ENCODE measurements at regions not wholly inside any gene's neighbourhood (a gene's known extent, or its start where the extent isn't known, plus 50 kb on each side); places are given as distances from the start of the nearest gene placed in this dataset.
A peak's percentile ranks its signal among the peaks of the same experiment; 100 is the strongest.

GRCh38 chr12:45102818-45103217, 51.9 kb upstream of the DBX2 start:
- no peak for DNase-seq

- DNase-seq, result no peak
Measured at GRCh38 chr12:45105996-45106395, 55.1 kb upstream of the DBX2 start.

DNA sequence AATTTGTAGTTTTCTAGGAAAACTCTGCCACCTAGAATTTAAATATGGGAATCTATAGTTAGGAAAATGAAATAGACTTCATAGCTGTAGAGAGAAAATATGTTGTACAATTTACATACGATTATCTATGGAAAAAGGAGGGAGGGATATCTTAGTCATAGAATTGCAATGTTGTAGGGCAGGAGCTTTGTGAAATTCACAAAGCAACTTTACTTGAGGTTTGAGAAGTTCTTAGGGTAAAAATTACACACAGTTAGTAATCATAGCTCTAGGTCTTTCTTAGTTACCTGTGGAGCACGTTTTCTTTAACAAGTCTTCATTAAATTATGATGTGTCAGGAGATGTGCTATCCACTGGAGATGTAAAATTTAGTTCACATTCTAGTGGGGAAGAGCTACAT, 61.4 kb upstream of the DBX2 start:
- DNase-seq, result no peak

DNA sequence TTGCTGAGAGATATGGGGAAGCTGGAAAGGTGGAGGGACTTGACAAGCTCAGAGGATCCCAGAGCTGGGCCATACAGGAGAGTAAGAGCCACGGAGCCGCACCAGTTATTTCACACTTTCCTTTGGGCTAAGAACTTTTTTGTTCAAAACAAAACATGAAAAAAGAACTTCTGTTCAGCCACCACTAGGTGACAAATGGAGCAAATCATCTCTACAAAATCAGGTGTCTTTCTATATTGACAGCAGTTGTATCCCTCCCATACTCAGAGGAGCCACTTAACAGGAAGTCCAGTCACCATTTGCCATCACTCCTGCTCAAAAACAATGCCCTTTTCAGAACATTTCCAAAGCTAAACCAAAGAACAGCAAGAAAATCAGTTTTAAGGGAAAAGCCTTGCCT, 70.3 kb upstream of the DBX2 start:
- DNase-seq, result no peak

- DNase-seq, result no peak
Measured at GRCh38 chr12:45122768-45123380, 72.0 kb upstream of the DBX2 start.

DNA sequence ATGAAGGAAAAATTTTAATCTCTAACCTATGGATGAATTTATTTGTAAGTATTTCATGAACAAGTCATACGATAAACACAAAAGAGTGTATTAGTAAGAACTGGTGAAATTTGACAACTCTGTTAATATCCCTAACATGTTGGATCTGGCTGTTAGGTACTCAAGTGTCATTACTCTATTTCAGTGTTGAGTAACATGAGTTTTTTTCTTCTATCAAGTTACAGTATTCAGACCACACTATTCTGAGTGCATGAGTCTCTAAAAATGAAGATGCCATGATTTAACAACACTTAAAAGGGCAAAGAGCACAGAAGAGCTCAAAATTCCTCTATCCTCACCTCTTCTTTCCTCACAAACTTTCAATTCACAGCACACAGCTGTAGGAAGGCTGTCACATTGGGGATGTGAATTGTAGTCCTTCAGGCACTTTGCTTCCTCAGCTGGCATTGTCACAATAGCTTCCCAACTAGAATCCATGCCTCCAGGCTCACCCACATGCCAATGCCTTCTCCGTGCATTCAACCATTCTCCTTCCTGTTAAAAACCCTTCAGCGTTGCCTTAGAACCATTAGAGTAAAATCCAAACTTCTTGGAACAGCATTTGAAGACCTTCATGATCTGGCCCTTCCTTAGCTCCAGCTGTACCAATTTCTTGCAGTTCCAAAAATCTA, 73.7 kb upstream of the DBX2 start:
- no peak for DNase-seq

GRCh38 chr12:45125997-45126396, 75.1 kb upstream of the DBX2 start:
- DNase-seq, result no peak

DNA sequence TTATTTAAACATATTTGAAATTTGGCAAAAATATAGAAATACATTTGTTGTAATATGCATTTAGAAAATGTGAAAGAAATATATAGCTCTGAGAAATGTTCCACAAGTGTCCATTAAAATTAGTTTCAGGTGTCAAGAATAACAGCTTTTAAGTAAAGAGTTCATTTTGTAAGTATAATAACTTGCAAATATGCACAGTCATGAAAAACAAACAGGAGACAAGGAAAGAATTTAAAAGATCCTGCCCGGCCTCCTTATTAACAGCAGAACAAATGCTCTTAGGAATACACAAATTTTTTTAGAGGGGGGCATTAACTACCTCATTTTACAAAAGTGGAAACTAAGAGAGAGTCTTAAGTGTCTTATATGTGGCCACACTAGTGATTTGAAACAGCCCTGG, 77.7 kb upstream of the DBX2 start:
- no peak for DNase-seq

DNA sequence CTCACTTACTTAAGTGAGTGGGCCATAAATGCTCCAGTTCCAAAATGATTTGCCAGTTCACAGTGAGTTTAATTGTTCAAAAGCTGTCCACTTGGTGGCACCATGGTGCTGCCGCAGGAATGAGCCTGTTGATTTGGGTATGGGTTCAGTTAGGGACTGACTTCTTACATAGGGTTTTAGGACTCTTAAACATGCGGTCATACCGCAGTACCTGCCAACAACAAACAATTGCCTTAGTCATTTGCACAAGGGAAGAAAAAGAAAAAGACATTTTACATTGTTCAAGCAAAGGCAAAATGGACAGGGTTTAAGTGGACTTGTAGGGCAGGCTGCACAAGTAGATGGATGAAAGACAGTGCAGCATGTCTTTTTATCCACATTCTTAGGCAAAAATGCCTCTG, 80.0 kb upstream of the DBX2 start:
- DNase-seq, result peak; percentile 10

- no peak for DNase-seq
Measured at GRCh38 chr12:45131506-45131905, 80.6 kb upstream of the DBX2 start.

GRCh38 chr12:45138609-45139008, 77.3 kb upstream of the ANO6 start:
- no peak for DNase-seq

- DNase-seq, result no peak
Measured at GRCh38 chr12:45148006-45148405, 67.9 kb upstream of the ANO6 start.

GRCh38 chr12:45148619-45149018, 67.3 kb upstream of the ANO6 start:
- DNase-seq, result no peak

GRCh38 chr12:45165284-45165683, 50.6 kb upstream of the ANO6 start:
- no peak for DNase-seq

GRCh38 chr12:45166056-45166455, 49.8 kb upstream of the ANO6 start:
- DNase-seq, result no peak
